A673 (cell line): ENCODE measurements at regions not wholly inside any gene's neighbourhood (a gene's known extent, or its start where the extent isn't known, plus 50 kb on each side); places are given as distances from the start of the nearest gene placed in this dataset.

Experiments used
- EZH2 ChIP-seq: fragments of 200-600 bp; sonication (generic); IDR thresholded peaks from 2 replicates; pipeline ENCODE4 v1.6.1; 2017; ENCODE audit warnings: borderline replicate concordance, low read depth, mild to moderate bottlenecking, mixed read lengths, antibody characterized with exemption, low read length; ENCODE audit not compliant: poor library complexity, severe bottlenecking
- TF ChIP-seq, protein P1 (sequence below): fragments of 300-800, 200-600 bp; sonication (generic); conservative IDR thresholded peaks from 2 replicates; pipeline ENCODE4 v1.5.1; 2017; ENCODE audit warnings: low read depth, mild to moderate bottlenecking, antibody characterized with exemption, low read length, moderate library complexity, mixed read lengths

DNA sequence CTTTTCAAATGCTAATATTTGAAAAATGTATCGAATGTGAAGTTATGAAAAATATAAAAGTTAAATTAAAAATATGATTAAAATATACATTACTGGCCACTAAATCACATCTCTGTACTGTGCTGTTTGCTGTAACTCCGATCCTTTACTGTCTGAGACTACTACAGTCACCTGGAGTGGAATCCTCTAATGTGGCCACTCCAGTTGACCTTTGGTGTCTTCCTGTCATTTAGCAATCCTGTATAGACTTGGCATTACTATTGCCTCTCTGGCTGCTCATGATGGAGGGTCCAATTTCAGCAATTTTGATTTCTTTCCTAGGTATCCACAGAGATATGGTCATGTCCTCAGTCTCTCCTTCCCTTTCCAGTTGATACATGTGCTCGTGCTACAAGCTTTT, 560.0 kb downstream of the CCDC85A start:
- TF ChIP-seq, protein P1, sequence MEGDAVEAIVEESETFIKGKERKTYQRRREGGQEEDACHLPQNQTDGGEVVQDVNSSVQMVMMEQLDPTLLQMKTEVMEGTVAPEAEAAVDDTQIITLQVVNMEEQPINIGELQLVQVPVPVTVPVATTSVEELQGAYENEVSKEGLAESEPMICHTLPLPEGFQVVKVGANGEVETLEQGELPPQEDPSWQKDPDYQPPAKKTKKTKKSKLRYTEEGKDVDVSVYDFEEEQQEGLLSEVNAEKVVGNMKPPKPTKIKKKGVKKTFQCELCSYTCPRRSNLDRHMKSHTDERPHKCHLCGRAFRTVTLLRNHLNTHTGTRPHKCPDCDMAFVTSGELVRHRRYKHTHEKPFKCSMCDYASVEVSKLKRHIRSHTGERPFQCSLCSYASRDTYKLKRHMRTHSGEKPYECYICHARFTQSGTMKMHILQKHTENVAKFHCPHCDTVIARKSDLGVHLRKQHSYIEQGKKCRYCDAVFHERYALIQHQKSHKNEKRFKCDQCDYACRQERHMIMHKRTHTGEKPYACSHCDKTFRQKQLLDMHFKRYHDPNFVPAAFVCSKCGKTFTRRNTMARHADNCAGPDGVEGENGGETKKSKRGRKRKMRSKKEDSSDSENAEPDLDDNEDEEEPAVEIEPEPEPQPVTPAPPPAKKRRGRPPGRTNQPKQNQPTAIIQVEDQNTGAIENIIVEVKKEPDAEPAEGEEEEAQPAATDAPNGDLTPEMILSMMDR, result no peak
- no peak for TF ChIP-seq EZH2
